GM12872 (cell line): ENCODE measurements at regions not wholly inside any gene's neighbourhood (a gene's known extent, or its start where the extent isn't known, plus 50 kb on each side); places are given as distances from the start of the nearest gene placed in this dataset.

Experiments used
- CTCF ChIP-seq: IDR thresholded peaks from 3 replicates; pipeline ENCODE4 v1.5.1; 2011; ENCODE audit warnings: low read depth, mild to moderate bottlenecking, low read length, moderate library complexity; ENCODE audit not compliant: insufficient read depth

GRCh38 chr14:89514601-89515000, 97.6 kb upstream of the FOXN3 start:
- no peak for TF ChIP-seq CTCF

- no peak for TF ChIP-seq CTCF
Observed at GRCh38 chr14:89509891-89510290, 92.9 kb upstream of the FOXN3 start.

- no peak for TF ChIP-seq CTCF
Observed at GRCh38 chr14:89508863-89509262, 91.8 kb upstream of the FOXN3 start.

- no peak for TF ChIP-seq CTCF
Observed at GRCh38 chr14:89507926-89508460, 91.0 kb upstream of the FOXN3 start.

GRCh38 chr14:89507521-89507920, 90.5 kb upstream of the FOXN3 start:
- TF ChIP-seq CTCF = no peak

GRCh38 chr14:89504602-89505313, 87.7 kb upstream of the FOXN3 start:
- no peak for TF ChIP-seq CTCF

- TF ChIP-seq CTCF = no peak
Observed at GRCh38 chr14:89504091-89504490, 87.1 kb upstream of the FOXN3 start.
